ENCODE measurements at regions not wholly inside any gene's neighbourhood (a gene's known extent, or its start where the extent isn't known, plus 50 kb on each side); places are given as distances from the start of the nearest gene placed in this dataset.

- no peak overlapping the region for H3K4me3 ChIP-seq (ENCODE audit: low read depth, low read length)
- no peak for DNase-seq (ENCODE audit: low read depth)
- no peak for TF ChIP-seq CTCF (IDR thresholded peaks at IDR 0.05; ENCODE audit: insufficient read depth, low read depth, low read length)
These were observed 664.4 kb upstream of the SLC8A1 start for GRCh38 chr2:41116106-41116797.

GRCh38 chr2:41119489-41119888, 667.6 kb upstream of the SLC8A1 start:
- H3K4me3 ChIP-seq (ENCODE audit: low read depth, low read length) = no peak overlapping the region
- no peak for DNase-seq (ENCODE audit: low read depth)
- no peak for TF ChIP-seq CTCF (IDR thresholded peaks at IDR 0.05; ENCODE audit: insufficient read depth, low read depth, low read length)

GRCh38 chr2:41123341-41123740, 671.5 kb upstream of the SLC8A1 start:
- no peak for DNase-seq (ENCODE audit: low read depth)
- no peak for TF ChIP-seq CTCF (IDR thresholded peaks at IDR 0.05; ENCODE audit: insufficient read depth, low read depth, low read length)
- no peak overlapping the region for H3K4me3 ChIP-seq (ENCODE audit: low read depth, low read length)

GRCh38 chr2:41127351-41127750, 675.5 kb upstream of the SLC8A1 start:
- DNase-seq (ENCODE audit: low read depth) = no peak
- TF ChIP-seq CTCF (IDR thresholded peaks at IDR 0.05; ENCODE audit: insufficient read depth, low read depth, low read length) = no peak
- no peak overlapping the region for H3K4me3 ChIP-seq (ENCODE audit: low read depth, low read length)

- TF ChIP-seq CTCF (IDR thresholded peaks at IDR 0.05; ENCODE audit: insufficient read depth, low read depth, low read length) = no peak
- H3K4me3 ChIP-seq (ENCODE audit: low read depth, low read length) = no peak overlapping the region
- DNase-seq (ENCODE audit: low read depth) = no peak
These were observed 678.1 kb upstream of the SLC8A1 start for GRCh38 chr2:41129988-41130387.

- TF ChIP-seq CTCF (IDR thresholded peaks at IDR 0.05; ENCODE audit: insufficient read depth, low read depth, low read length) = no peak
- H3K4me3 ChIP-seq (ENCODE audit: low read depth, low read length) = no peak overlapping the region
- peak; percentile 15 for DNase-seq (ENCODE audit: low read depth)
These were observed 685.1 kb upstream of the SLC8A1 start for GRCh38 chr2:41137031-41137430.

All from fibroblast of villous mesenchyme (primary cell).